Peyer's patch (tissue), 4 donors: ENCODE measurements at regions not wholly inside any gene's neighbourhood (a gene's known extent, or its start where the extent isn't known, plus 50 kb on each side); places are given as distances from the start of the nearest gene placed in this dataset.

Experiments
- DNase-seq, 3 donors: peaks; one replicate each; pipeline ENCODE4 v3.0.0-alpha.2; 2017 to 2019
- H3K27ac ChIP-seq, 4 donors: fragments of 200-600 bp; sonication (generic); one replicate each; pipeline ENCODE4 v1.5.1; 2016 to 2019
- H3K27me3 ChIP-seq, 2 donors: fragments of 200-600 bp; sonication (generic); one replicate each; pipeline ENCODE4 v1.5.1; 2019
- H3K36me3 ChIP-seq, 3 donors: fragments of 200-600 bp; sonication (generic); one replicate each; pipeline ENCODE4 v1.5.1; 2016 to 2019
- H3K4me1 ChIP-seq, 4 donors: fragments of 200-600 bp; sonication (generic); one replicate each; pipeline ENCODE4 v1.5.1; 2016 to 2019
- H3K4me3 ChIP-seq, 4 donors: fragments of 200-600 bp; sonication (generic); 1 replicate in 3 of 4; 2 replicates in 1 of 4; pipeline ENCODE4 v1.5.1; 2016 to 2019; ENCODE audit warnings: mild to moderate bottlenecking in 1 of 4
- H3K9me3 ChIP-seq, 4 donors: fragments of 200-600 bp; sonication (generic); one replicate each; pipeline ENCODE4 v1.5.1; 2016 to 2019; ENCODE audit warnings: mild to moderate bottlenecking in 1 of 4
- POLR2A ChIP-seq, 2 donors: fragments of 450-650 bp; IDR thresholded peaks; one replicate each; pipeline ENCODE4 v1.5.1; 2017; ENCODE audit warnings: antibody characterized with exemption in 2 of 2, mild to moderate bottlenecking in 2 of 2, moderate library complexity in 2 of 2
- TF ChIP-seq, protein P1 (sequence below), 6 experiments: fragments of 450-650 bp in 4 of 6; fragments of 200-600 bp in 2 of 6; sonication (generic) in 1 of 6; IDR thresholded peaks; one replicate each; pipeline ENCODE4 v1.5.1; 2017 to 2019; ENCODE audit warnings: antibody characterized with exemption in 6 of 6, mild to moderate bottlenecking in 3 of 6, moderate library complexity in 1 of 6

DNA sequence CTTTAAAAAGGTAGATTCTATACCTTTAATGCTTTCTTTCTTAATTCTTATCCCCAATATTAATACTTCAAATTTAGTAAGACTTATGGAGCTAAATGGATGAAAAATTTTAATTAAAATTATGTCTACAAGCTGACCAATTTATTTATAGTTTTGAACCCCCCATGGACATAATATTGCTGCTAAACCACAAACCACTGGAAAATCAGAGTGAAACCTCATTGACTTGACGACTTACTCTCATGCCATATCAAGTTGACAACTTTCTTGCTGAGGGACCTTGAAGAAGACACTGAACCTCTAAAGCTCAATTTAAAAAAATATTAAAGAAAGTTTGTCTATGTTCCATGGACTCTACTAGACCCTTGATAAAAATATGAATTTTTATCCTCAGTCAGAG is 653.7 kb downstream of the TLE1 start:
- Histone ChIP-seq H3K4me1 (no peaks in the 10 kb centered on the region), H3K9me3 (no peaks in the 10 kb centered on the region), H3K27me3 (no peaks in the 10 kb centered on the region), H3K27ac (no peak overlapping the region), H3K36me3 (no peaks in the 10 kb centered on the region), H3K4me3 (no peak overlapping the region)
- TF ChIP-seq POLR2A (IDR thresholded peaks at IDR 0.05), result no peak
- TF ChIP-seq, protein P1, sequence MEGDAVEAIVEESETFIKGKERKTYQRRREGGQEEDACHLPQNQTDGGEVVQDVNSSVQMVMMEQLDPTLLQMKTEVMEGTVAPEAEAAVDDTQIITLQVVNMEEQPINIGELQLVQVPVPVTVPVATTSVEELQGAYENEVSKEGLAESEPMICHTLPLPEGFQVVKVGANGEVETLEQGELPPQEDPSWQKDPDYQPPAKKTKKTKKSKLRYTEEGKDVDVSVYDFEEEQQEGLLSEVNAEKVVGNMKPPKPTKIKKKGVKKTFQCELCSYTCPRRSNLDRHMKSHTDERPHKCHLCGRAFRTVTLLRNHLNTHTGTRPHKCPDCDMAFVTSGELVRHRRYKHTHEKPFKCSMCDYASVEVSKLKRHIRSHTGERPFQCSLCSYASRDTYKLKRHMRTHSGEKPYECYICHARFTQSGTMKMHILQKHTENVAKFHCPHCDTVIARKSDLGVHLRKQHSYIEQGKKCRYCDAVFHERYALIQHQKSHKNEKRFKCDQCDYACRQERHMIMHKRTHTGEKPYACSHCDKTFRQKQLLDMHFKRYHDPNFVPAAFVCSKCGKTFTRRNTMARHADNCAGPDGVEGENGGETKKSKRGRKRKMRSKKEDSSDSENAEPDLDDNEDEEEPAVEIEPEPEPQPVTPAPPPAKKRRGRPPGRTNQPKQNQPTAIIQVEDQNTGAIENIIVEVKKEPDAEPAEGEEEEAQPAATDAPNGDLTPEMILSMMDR (IDR thresholded peaks at IDR 0.05), result no peak
- no peak for DNase-seq

DNA sequence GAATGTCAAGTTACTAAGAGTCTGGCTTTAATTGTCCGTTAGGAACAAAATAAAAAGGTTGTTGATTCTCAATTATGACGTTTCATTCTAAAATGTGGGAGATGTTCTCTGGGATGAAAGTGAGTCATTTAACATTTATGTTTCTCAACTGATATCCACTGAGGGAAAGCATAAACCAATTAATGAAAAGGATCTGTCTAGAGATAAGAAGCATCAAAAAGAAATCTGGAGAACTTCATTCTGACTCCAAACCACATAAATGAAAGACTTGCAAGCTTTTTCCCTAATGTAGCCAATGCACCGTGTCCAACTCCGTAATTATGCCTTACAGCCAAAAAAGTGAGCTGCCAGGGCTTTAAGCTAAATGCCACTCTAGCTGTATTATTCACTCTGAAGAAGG is 654.2 kb downstream of the TLE1 start:
- no peaks in the 10 kb centered on the region for H3K4me1 ChIP-seq
- no peak for DNase-seq
- H3K27me3 ChIP-seq, result no peaks in the 10 kb centered on the region
- no peaks in the 10 kb centered on the region for H3K36me3 ChIP-seq
- no peak overlapping the region for H3K27ac ChIP-seq
- H3K9me3 ChIP-seq, result no peaks in the 10 kb centered on the region
- TF ChIP-seq, protein P1 (IDR thresholded peaks at IDR 0.05), result no peak
- TF ChIP-seq POLR2A (IDR thresholded peaks at IDR 0.05), result no peak
- no peak overlapping the region for H3K4me3 ChIP-seq

DNA sequence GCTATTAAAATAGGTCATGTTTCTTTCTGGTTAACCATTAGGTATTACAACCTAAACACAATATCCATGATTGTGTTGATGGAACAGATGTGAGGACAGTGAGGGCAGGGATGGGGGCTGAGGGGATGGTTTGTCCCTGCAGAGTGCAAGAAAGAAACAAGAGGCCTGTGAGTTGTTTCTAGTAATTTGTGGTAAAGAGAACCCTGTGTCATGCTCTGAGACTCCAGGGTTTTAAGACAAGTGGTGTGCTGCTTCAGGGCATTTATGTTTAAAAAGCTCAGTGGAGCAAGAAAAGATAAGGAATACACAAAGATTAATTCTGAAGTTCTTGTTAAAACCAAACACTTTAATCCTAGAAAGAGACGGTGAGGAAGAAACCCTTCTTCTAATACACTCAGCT is 656.5 kb downstream of the TLE1 start:
- no peak for TF ChIP-seq POLR2A (IDR thresholded peaks at IDR 0.05)
- TF ChIP-seq, protein P1 (IDR thresholded peaks at IDR 0.05), result no peak
- Histone ChIP-seq H3K9me3 (no peaks in the 10 kb centered on the region), H3K4me3 (no peak overlapping the region), H3K27ac (no peak overlapping the region), H3K27me3 (no peaks in the 10 kb centered on the region), H3K36me3 (no peaks in the 10 kb centered on the region), H3K4me1 (no peaks in the 10 kb centered on the region)
- DNase-seq, result no peak

DNA sequence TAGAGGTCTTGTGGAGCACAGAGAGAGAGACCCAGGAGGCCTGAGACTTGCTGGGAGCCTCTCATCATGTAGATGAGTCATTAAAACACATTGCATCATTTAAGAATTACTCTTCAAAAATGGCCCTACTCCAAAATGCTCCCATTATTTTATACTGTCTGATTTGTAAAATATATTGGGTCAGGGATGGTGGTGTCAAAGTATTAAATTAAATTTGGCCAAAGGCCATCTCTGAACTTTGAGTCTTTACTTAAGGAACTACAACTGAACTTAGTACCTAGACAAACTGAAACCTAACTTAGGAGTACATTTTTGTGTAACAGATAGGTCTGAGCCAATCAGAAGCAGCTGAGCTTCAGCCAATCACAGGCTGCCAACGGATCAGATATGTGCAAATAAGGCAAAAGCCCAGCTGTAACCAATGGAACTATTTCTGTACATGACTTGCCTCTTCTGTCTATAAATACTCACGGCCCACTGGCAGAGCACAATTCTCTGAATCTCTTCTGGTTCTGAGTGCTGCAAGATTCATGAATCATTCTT is 657.2 kb downstream of the TLE1 start:
- H3K4me3 ChIP-seq, result no peak overlapping the region
- no peaks in the 10 kb centered on the region for H3K4me1 ChIP-seq
- TF ChIP-seq POLR2A (IDR thresholded peaks at IDR 0.05), result no peak
- TF ChIP-seq, protein P1 (IDR thresholded peaks at IDR 0.05), result no peak
- no peaks in the 10 kb centered on the region for H3K27me3 ChIP-seq
- H3K27ac ChIP-seq, result no peak overlapping the region
- DNase-seq, result no peak
- H3K36me3 ChIP-seq, result no peaks in the 10 kb centered on the region
- no peaks in the 10 kb centered on the region for H3K9me3 ChIP-seq

DNA sequence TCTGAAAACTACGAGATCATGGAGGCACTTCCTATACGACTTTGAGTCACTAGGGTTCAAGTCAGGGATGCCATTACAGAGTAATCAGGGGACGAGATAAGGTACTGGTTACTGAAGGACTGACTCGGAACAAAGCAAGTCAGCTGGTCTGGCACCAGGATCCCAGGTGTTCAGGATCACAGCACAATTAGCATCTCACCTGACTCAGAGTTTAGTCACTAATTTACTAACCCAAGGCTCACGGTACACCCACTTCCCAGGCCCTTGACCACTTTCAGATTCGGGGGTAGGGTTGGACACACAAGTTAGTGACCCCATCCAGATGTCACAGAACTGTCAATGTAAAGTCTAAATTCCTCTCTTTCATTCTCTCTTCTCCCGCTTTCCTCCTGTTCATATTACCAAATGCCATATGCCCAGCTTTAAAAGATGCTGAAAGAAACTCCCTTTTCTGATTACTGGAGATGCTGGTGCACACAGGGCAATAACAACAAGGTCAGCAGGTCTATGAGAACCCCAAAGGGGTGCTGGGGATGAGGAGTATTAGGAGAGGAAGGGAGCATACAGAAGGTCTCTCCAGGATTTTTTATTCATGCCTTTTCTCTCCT is 657.8 kb downstream of the TLE1 start:
- H3K9me3 ChIP-seq, result no peaks in the 10 kb centered on the region
- TF ChIP-seq, protein P1 (IDR thresholded peaks at IDR 0.05), result no peak
- no peak for TF ChIP-seq POLR2A (IDR thresholded peaks at IDR 0.05)
- H3K4me3 ChIP-seq, result no peak overlapping the region
- DNase-seq, result no peak
- no peak overlapping the region for H3K27ac ChIP-seq
- H3K36me3 ChIP-seq, result no peaks in the 10 kb centered on the region
- H3K27me3 ChIP-seq, result no peaks in the 10 kb centered on the region
- H3K4me1 ChIP-seq, result no peaks in the 10 kb centered on the region

DNA sequence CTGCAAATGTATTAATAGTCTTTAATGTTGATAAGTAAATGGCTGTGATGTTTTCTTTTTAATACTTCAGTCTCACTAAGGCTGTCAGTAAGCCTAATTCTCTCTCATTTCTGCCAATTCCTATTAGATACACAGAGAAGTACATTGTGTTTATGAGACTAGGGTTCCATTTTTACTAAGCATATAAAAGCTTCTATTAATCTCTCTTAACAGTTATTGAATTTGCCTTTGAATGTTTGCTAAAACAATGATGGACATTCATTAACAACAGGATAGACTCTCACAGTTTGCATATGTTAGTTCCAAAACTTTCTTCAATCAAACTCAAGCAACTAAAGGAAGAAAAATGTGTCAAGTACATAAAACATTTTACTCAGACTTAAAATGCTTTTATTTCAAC is 659.3 kb downstream of the TLE1 start:
- no peak overlapping the region for H3K4me3 ChIP-seq
- H3K27ac ChIP-seq, result no peak overlapping the region
- no peak for DNase-seq
- no peaks in the 10 kb centered on the region for H3K36me3 ChIP-seq
- TF ChIP-seq, protein P1 (IDR thresholded peaks at IDR 0.05), result no peak
- no peak for TF ChIP-seq POLR2A (IDR thresholded peaks at IDR 0.05)
- no peaks in the 10 kb centered on the region for H3K27me3 ChIP-seq
- no peaks in the 10 kb centered on the region for H3K9me3 ChIP-seq
- no peaks in the 10 kb centered on the region for H3K4me1 ChIP-seq
